Putamen (tissue), 1 donor: ENCODE measurements at regions not wholly inside any gene's neighbourhood (a gene's known extent, or its start where the extent isn't known, plus 50 kb on each side); places are given as distances from the start of the nearest gene placed in this dataset.
"Not testable (repeated sequence)": the region's sequence is repeated elsewhere in the genome, so short reads cannot be mapped to it uniquely, and the experiment has no call there.

Experiments
- DNase-seq: peaks from one replicate; pipeline ENCODE4 v3.0.0-alpha.2; 2016; ENCODE audit warnings: low spot score

DNA sequence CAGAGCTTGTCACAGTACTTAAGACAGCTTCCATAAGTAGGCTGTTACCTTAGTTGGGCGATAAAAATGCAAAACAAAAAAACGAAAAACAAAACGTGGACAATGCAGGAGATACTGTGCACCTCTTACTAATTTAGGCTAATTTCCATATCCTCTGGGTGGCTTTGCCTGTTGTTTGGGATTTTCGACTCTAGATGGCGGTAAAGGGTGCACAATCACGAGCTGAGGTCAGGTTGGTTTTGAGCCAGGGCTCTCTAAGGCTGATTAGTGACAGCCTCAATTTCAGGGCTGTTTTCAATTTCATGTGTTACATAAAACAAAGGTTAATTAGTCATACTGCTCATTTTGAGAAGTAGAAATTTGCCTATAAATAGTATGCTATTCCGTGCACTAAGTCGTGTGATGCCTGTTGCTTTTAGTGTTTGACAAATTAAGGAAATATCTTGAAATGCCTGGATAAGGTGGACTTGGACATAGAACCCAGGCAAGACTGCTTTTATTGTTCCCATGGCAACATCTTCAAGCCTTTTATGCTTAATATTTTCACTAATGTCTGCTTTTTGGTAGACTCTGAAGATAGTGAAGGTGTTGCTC, 493.1 kb downstream of the SOCS6 start:
- peak; percentile 49 for DNase-seq

DNA sequence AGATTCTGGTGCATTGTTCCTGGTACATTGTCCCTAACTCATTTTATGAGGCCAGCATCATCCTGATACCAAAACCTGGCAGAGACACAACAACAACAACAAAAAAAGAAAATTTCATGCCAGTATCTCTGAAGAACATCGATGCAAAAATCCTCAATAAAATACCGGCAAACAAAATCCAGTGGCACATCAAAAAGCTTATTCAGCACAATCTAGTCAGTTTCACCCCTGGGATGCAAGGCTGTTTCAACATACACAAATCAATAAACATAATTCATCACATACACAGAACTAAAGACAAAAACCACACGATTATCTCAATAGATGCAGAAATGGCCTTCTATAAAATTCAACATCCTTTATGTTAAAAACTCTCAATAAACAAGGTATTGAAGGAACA, 477.4 kb downstream of the SOCS6 start:
- not testable (repeated sequence) for DNase-seq

DNA sequence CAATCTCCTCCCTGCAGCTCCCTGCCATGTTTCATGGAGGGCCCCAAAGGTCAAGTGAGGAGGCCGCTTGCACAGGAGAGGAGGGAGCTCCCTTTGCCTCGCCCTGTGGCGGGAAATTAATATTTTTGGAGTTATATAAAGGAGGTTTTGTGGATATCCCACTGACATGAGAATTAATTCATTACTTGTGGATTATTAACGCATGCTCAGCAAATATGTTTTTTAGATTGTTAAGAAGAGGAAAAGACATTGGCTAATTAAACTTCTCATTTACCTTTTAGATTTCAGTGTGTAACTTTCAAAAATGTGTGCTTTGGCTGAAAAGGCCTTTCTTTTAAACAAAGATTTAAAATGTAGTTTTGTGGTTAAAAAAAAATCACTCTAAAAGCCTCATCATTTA, 474.0 kb downstream of the SOCS6 start:
- no peak for DNase-seq

DNA sequence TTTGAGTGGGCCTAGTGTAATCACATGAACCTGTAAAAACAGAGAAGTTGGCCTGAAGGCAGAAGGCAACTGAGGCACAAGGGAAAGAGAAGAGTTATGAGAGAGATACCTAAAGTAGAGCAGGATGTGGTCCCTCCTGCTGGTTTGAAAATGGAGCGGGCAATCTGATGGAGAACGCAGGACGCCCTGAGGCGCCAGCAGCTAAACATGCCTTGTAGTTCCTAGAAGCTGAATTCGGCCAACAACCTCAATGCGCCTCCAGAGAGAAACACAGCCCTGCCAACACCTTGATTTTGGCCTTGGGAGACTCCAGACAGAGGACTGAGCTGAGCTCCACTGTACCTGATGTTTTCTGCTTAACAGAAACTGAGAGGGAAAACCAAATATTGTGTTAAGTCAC, 469.9 kb downstream of the SOCS6 start:
- DNase-seq: no peak

DNA sequence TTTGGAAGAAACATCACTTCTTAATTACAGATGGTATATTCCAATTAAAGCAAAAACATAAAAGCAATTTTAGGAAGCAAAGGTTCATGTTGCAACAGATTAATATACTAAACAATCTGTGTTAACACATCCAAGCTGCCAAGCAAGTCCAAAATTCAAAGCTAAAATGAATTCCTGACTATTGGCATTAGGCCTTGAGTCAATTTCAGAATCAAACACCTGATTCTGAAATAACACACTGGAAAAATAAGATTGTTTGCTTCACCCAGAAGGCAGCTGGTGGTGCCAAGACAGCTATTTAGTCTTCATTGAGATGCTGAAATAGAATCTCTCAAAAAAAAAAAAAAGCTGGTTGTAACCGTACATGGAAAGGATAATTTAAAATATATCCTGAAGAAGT, 465.6 kb downstream of the SOCS6 start:
- no peak for DNase-seq

DNA sequence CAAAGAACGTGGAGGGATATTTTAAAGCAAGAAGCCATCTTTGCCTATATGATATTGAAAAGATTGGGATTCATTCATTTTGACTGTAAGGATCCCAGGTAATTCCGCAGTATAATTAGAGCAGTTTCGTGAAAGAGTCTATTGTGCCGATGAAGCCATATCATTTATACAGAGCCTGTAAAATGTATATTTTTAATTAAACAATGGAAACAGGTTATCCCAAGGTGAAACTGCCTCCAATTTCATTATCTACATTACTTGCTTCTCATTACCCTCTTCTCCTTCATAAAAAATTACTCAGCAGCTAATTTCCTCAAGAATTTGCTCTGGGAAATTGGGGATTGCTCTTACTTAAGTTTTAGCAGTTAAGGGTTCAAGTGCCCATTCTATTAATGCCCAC, 444.1 kb downstream of the SOCS6 start:
- no peak for DNase-seq

DNA sequence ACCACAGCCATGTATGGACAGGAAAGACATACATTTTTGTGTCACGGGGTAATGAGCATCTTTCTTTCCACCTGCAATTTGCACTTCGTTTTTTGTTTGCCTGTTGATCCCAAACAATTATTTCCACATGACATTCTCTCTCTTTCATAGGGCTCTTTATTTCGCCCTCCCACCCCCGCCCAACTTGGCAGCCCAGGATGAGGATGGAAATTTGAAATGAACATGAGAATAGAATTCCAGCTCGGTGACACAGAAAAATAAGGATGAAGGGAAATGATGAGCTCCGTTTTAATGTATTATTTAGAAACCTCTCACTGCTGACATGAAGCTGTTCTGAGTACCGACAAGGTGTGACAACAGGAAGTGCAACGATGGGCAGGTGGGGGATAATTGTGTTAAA, 443.3 kb downstream of the SOCS6 start:
- no peak for DNase-seq

DNA sequence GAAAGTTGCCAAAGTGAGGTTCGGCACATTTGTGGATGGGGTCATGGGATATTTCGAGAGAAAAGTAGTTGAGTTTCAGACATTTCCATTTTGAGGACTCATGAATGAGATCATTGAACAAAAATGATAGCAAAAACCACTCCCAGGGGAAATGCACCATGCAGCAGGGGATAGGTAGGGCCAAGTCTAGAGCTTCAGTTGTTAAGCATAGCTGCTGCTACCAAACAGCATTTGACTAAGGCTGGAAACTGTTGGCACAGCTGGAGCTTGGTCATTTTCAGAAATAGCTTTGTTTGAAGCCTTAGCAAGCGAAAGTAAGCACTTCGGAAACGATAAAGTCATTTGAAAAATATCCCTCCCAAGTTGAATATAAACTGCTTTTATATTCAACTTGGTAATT, 431.8 kb downstream of the SOCS6 start:
- DNase-seq: no peak

DNA sequence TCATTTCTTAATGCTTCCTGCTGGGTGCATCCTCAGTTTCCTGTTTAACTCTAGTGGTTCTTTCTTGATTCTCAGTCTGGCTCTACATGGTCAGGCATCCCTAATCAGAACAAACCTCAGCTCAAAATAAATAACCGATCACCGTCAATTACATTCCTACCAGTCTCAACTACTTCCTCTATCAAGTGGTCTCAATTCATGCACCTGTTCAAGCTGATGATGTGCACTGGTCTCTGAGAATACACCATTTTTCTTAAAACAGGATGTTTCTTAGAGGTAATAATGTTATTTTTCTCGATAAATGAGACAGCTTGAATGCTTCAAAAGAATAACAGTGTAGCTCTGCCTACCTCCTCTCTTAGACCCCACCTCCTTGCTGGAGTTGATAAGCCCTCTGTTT, 420.9 kb downstream of the SOCS6 start:
- no peak for DNase-seq

DNA sequence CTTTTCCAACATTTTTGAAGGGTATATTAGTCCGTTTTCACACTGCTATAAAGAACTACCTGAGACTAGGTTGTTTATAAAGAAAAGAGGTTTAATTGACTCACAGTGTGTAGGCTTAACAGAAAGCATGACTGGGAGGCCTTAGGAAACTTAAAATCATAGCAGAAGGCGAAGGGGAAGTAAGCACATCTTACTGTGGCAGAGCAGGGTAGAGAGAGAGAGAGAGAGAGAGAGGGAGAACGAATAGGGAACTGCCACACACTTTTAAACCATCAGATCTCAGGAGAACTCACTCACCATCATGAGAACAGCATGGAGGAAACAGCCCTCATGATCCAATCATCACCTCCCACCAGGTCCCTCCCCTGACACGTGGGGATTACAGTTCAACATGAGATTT, 420.3 kb downstream of the SOCS6 start:
- DNase-seq: no peak

DNA sequence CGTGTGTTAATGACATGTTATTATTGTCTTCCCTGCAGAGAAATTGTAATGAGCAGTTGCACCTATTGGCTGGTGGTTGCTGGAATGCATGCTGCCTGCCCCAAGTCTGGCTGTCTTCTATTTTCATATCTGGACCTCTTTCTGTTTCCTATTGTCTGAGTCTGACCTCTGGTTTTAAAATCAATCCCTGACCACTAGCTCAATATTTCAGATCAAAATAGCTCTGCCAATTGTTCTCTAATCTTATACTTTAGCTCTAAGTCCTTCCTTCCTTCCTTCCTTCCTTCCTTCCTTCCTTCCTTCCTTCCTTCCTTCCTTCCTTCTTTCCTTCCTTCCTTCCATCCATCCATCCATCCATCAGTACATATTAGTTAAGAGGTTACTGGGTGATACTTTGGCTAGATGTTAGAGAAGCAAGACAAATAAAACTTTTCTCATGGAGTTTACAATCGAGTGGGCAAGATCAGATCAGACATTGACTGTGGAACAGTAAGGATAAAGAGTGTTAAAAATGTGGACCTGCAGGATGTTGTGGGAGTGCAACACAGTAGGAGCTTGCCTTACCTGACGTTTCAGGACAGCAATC, 417.1 kb downstream of the SOCS6 start:
- DNase-seq: no peak

DNA sequence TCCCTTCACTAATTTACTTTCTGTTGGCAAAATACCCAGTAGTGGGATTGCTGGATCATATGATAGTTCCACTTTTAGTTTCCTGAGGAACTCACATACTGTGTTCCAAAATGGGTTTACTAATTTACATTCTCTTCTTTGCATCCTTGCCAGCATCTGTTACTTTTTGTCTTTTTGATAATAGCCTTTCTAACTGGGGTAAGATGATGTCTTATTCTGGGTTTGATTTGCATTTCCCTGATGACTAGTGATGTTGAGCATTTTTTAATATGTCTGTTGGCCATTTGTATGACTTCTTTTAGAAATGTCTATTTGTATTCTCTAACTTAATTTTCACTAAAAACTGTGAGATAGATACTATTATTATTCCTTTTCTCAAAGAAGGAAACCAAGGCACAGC, 411.7 kb downstream of the SOCS6 start:
- no peak for DNase-seq

DNA sequence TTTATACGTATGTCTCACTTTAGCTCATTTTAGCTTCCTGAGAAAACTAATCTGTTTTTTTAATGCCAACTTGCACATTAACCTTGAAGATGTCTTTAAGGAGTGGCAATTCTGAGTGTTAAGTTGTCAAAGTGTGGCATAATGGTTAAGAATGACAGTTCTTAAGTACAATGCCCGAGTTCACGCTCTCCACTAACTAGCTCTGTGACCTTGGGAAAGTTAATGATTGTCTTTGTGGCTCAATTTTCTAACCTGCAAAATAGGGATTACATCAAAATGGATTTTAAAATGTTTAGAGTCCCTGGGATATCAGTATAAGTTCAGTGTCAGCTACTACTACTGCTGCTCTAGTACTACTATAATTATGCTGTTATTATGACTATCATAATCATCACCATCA, 409.7 kb downstream of the SOCS6 start:
- DNase-seq: no peak

DNA sequence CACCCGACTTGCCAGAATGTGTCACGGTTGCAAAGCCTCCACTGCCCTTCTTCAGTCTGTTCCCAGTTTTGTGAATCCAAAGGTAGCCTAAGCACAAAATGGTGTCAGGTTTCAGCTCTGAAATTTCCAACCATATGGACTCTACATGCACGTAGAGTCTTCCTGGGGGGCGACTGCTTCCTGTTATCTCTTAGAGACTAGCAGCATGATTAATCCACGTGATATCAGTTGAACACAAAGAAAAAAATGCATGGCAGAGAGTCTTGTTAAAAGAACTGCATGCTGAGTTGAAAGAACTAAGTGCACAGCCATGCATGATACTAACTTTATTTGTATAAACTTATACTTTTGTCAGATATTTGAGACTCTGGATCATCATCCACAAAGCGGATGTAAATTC, 404.4 kb downstream of the SOCS6 start:
- DNase-seq: no peak

DNA sequence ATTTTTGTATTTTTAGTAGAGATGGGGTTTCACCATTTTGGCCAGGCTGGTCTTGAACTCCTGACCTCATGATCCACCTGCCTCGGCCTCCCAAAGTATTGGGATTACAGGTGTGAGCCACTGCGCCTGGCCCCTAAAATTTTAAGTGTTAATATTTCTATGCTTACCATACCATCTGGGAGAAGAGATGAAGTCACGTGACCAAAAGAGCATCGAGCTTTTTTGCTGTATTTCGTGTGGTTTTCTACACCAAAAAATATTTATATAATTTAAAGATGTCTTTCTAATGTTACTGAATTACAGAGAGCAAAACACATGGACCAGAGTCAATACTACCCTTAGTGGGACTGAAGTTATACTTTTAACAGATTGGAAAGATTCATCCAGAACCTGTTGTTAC, 400.9 kb downstream of the SOCS6 start:
- DNase-seq: not testable (repeated sequence)

DNA sequence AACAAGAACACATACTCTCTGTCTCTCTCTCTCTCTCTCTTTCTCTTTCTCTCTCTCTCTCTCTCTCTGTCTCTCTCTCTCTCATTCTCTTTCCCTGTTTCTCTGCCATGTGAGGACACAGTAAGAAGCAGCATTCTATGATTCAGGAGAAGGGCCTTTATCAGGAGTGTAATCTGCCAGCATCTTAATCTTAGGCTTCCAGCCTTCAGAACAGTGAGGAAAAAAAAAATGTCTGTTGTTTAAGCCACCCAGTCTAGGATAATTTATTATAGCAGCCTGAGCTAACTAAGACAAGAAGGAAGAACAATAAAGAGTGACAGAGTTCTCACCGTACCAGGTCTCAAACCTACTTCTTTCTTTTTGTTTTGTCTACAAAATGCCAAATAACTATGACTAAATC, 399.4 kb downstream of the SOCS6 start:
- no peak for DNase-seq

DNA sequence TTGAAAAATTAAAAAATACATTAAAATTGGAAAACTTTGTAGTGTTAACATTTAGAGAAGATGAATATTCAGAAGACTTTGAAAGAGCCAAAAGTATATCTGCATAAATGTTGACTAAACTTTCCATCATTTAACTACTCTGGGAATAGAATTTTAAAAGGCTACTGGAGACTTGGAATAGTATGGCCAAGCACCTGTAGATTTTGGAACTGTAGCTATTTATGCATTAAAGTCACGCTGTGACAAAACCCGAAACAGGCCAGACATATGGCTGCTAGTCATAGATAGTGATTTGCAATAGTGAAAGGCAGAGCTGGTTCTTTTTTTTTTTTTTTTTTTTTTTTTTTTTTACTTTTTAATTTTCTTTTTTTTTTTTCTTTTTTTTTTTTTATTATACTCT, 396.0 kb downstream of the SOCS6 start:
- no peak for DNase-seq

DNA sequence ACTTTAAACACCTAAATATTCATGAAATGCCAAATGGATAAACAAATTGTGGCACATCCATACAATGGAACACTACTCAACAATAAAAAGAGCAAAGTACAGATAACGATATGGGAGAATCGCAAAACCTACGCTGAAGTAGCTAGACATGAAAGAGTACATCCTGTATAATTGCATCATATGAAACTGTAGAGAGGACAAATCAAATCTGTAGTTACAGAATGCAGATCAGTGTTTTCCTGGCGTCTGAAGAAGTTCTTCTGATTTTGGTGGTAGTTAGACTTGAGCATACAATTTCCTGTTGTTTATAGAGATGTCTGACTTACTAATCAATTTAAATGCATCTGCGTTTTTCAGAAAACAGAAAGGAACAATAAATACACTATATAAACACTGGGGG, 394.4 kb downstream of the SOCS6 start:
- DNase-seq: no peak

DNA sequence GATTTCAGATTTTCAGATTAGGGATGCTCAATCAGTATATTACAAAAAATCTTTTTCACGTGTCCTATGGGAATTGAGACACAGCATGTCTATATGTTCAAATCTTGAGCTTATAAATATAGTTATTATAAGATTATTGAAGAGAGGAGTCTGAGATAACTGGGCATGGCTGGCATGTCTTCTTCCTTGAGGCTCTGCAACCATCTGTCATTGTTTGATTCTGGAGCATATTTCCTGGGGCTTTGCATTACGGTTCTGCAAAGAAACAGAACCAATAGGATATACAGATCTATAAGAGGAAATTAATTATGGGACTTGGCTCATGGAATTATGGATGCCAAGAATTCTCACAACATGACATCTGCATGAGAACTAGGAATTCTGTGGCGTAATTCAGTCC, 386.1 kb downstream of the SOCS6 start:
- no peak for DNase-seq

DNA sequence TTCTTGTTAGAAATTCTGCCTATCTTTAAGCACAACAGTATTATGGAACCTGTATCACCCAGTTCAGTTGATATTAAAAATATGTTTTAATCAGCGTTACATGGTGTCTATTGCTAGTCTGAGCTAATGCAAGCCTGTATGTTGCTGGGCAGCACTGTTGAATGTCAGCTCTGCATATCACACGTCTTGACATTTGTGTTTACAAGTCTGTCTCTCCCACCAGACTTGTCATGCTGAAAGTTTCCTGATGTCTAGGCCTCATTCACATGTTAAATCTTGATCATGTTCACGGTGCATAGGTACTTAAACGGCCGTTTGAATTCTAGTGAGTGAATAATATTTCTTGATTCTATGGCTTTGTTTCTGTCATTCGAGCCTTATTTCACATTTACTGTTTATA, 385.0 kb downstream of the SOCS6 start:
- DNase-seq: no peak

DNA sequence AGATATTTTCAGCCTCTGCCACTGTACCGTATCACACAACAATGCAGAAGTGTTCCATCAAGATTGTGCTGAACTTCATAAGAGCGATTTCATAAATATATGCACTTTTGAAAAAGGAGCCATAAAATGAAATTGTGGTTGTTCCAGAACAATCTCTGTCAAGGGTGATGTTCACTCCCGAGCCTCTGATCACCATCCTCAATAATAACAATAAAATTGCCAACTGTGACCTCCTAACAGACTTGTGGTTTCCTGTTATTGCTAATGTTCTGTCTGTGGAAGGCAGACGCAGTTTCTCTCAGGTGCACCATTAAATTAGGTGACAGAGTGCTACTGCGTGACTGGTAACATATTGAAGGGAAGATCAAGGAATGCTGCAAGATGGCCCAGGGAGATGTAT, 383.7 kb downstream of the SOCS6 start:
- DNase-seq: no peak

DNA sequence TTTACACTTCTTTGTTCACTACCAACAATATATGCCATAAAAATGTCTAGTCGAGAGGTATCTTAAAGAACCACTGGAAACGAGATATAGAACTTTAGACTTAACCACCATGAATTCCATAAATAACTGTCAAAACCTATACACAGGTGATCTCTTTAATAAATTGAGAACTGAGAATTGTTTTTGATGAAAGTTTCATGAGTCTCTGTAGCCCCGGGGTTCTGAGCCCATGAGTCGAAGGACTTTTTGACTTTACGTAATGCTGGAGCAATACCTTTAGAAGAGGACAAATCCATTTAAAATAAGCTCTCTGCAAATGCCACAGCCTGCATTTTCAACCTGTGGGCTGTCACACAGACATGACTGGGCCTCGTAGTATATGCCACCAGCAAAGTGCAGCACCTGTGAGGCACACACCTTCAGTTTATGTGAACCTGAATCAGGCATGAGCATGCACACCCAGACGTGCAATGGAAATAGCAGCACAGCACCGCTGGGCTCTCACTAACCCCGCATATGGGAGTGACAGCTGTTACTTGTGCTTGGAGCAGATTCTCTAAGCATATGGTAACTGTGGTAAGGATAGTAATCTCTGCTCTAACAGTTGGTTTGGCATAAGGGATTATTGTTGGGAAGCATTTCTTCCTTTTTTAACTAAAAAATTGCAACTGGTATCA, 383.2 kb downstream of the SOCS6 start:
- DNase-seq: no peak

DNA sequence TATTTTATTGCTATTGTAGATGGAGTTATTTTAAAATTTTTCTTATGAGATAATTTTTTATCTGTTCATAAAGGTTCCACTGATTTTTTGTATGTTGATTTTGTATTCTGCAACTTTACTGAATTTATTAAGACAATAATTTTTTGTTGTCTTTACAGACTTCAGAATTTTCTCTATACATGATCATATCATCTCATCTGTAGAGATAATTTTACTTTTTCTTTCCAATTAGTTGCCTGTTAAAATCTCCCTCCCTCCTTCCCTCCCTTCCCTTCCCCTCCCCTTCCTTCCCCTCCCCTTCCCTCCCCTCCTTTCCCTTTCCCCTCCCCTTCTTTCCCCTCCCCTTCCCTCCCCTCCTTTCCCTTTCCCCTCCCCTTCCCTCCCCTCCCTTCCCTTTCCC, 378.1 kb downstream of the SOCS6 start:
- DNase-seq: no peak

DNA sequence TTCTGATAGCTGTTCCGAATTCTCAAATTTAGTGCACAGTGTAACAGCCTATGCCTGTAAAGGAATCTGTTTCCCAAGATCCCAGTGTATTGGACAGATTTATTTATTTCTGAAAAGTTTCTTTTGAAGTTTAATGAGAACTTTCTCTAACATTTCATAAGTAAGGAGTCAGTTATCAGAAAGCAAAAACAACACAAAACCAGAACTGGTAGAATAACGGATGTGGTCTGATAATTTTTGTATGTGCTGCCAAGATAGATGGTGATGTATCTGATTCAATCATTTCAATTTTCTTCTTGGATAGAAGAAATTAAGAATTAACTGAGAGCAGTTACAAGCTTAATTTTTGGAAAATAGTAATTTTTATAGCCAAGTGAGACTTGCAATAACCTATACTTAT, 374.3 kb downstream of the SOCS6 start:
- DNase-seq: no peak
